ENCODE measurements at regions not wholly inside any gene's neighbourhood (a gene's known extent, or its start where the extent isn't known, plus 50 kb on each side); places are given as distances from the start of the nearest gene placed in this dataset.

DNA sequence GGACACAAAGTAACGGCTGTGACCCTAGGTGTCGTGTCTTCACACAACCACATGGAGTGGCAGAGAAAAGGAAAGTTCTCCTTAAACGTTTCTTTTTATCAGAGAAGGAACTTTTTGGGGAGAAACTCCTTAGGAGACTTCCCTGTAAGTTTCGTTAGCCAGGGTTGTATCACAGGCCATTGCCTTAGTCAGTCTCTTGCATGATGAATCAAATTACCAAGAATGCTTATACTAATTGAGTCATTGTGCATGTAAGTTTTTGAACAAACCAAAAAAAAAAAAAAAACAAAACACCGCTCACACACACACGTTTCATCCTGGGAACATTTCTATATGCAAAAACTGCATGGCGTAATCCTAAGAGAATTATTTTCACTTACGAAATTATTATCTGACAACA is 150.4 kb upstream of the SATB1 start:
- TF ChIP-seq POLR2A (IDR thresholded peaks at IDR 0.05; ENCODE audit: low read depth, low read length) (no peak), TAF1 (IDR thresholded peaks at IDR 0.05; ENCODE audit: borderline replicate concordance, low read depth, low read length) (no peak), POLR2AphosphoS5 (IDR thresholded peaks at IDR 0.05; ENCODE audit: low read depth, low read length) (no peak)

Data from GM12892 (cell line).